DMS79 treated with DMSO at 0.1 percent for 48 hours (cell line): ENCODE measurements at regions not wholly inside any gene's neighbourhood (a gene's known extent, or its start where the extent isn't known, plus 50 kb on each side); places are given as distances from the start of the nearest gene placed in this dataset.

Experiments
- DNase-seq: peaks from one replicate; lab custom pipeline; 2025; lab: John Stamatoyannopoulos, UW

GRCh38 chr7:133191787-133192186, 61.1 kb upstream of the EXOC4 start:
- DNase-seq = no peak

DNA sequence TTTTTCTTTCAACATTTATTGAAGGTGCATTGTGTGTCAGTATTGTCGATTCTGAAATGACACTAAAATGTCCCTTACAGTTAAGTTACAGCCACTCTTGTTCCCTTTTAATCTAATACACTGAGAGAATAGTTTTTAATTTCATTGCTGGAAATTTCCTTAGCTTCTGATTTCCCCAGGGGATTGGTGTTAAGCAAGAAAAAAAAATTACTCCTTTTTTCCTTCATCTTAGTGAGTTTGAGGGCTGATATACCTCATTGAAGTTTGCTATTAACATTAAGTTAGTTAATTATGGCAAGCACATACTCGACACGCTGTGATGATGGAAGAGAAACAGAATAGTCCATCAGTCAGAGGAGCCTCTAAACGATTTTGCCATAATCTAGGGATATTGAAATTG, 57.0 kb upstream of the EXOC4 start:
- DNase-seq = no peak

- no peak for DNase-seq
These were observed 55.8 kb upstream of the EXOC4 start for GRCh38 chr7:133196856-133197612.

DNA sequence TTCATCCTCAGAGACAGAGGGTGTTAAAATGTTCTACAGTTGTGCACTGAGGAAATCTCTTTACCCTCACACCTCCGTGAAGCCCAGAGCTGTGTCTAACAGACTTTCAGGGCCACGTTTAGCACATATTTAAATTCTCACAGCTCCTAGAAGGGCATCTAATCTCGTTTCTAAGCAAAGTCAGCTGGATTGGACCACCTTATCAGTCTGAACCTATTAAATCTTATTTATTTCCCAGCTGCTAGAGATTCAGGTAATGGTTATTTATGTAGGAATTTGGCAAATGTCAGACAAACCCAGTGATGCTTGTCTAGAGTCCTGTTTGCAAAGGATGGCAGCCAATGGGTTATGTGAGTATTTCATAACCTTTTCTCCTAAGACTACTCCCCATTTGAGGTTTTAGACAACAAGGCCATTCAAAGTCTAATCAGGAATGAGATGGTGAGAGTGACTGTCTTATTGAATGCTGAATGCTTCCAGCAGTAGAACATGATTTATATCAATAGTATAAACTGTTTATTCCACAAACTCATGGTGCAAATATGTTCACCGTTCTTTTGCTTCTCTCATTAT, 54.8 kb upstream of the EXOC4 start:
- peak; percentile 12 for DNase-seq

- no peak for DNase-seq
These were observed 53.0 kb upstream of the EXOC4 start for GRCh38 chr7:133199831-133200230.

DNA sequence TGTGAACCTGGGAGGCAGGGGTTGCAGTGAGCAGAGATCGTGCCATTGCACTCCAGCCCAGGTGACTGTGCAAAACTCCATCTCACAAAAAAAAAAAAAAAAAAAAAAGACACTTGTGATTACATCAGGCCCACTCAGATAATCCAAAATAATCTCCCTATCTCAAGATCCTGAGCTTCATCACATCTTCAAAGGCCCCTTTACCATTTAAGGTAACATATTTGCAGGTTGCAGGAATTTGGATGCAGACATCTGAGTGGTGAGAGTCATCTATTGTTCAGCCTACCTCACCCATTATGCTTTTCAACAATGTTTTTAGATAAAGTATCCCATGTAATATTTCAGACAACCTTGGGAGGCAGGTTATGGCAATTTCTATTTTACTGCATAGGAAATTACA, 51.4 kb upstream of the EXOC4 start:
- no peak for DNase-seq

GRCh38 chr7:133202942-133203341, 49.9 kb upstream of the EXOC4 start:
- DNase-seq = no peak
